ENCODE measurements at regions not wholly inside any gene's neighbourhood (a gene's known extent, or its start where the extent isn't known, plus 50 kb on each side); places are given as distances from the start of the nearest gene placed in this dataset.
"Not testable (repeated sequence)": the region's sequence is repeated elsewhere in the genome, so short reads cannot be mapped to it uniquely, and the experiment has no call there.

DNA sequence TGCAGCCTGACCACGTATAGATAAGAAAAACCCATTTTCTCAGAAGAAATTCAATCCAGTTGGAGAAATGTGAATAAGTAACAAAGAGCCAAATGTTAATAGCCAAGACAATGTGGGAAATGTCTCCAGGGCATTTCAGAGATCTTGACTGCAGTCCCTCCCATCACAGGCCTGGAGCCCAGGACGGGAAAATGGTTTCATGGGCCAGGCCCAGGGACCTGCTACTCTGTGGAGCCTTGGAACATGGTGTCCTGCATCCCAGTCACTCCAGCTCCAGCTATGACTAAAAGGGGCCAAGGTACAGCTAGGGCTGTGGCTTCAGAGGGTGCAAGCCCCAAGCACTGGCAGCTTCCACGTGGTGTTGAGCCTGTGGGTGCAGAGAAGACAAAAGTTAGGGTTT, 490.0 kb downstream of the CYLC2 start:
- Histone ChIP-seq H3K36me3 (no peaks in the 10 kb centered on the region), H3K9me3 (replicated peaks) (no peaks in the 10 kb centered on the region), H3K4me1 (replicated peaks) (no peaks in the 10 kb centered on the region), H3K27me3 (replicated peaks) (no peaks in the 10 kb centered on the region), H3K4me3 (no peak overlapping the region), H3K27ac (no peak overlapping the region)
- no peak for DNase-seq (ENCODE audit: low read depth in 1 of 2, low spot score in 2 of 2)

- Histone ChIP-seq H3K27me3 (replicated peaks) (no peaks in the 10 kb centered on the region), H3K4me1 (replicated peaks) (no peaks in the 10 kb centered on the region), H3K9me3 (replicated peaks) (no peaks in the 10 kb centered on the region), H3K36me3 (no peaks in the 10 kb centered on the region), H3K27ac (no peak overlapping the region), H3K4me3 (no peak overlapping the region)
- DNase-seq (ENCODE audit: low read depth in 1 of 2, low spot score in 2 of 2) = no peak
Measured at GRCh38 chr9:103514767-103515166, 519.6 kb downstream of the CYLC2 start.

GRCh38 chr9:103522409-103522808, 527.3 kb downstream of the CYLC2 start:
- Histone ChIP-seq H3K27ac (no peak overlapping the region), H3K27me3 (replicated peaks) (no peaks in the 10 kb centered on the region), H3K9me3 (replicated peaks) (no peaks in the 10 kb centered on the region; the same call in 1 of the 2 replicates), H3K36me3 (no peaks in the 10 kb centered on the region), H3K4me3 (no peak overlapping the region), H3K4me1 (replicated peaks) (no peaks in the 10 kb centered on the region)
- DNase-seq (ENCODE audit: low read depth in 1 of 2, low spot score in 2 of 2) = no peak

- no peak for DNase-seq (ENCODE audit: low read depth in 1 of 2, low spot score in 2 of 2)
- no peak overlapping the region for H3K4me3 ChIP-seq
- H3K9me3 ChIP-seq (replicated peaks) = no peaks in the 10 kb centered on the region
- no peak overlapping the region for H3K27ac ChIP-seq
- H3K36me3 ChIP-seq = no peaks in the 10 kb centered on the region
- H3K27me3 ChIP-seq (replicated peaks) = no peaks in the 10 kb centered on the region
- H3K4me1 ChIP-seq (replicated peaks) = no peaks in the 10 kb centered on the region
Measured at GRCh38 chr9:103530934-103531333, 535.8 kb downstream of the CYLC2 start.

DNA sequence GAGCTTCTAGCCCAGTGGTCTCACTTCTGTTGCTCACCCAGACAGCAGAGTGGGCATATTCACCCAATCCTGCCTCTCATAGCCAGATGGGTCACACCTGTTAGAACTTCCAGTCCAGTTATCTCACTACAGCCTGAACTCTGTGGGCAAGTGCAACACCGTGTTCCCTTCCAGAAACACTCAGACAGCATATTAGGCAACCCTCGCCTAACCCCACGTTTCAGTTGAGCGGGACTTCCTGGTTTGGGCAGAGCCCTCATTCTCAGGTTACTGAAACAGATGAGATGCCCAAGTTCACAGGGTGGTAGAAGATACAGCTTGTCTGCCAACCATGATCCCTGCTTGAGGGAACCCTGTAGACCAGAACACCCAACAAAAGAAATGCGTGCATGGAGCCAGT, 538.2 kb downstream of the CYLC2 start:
- Histone ChIP-seq H3K9me3 (replicated peaks) (no peaks in the 10 kb centered on the region), H3K27ac (no peak overlapping the region), H3K36me3 (no peaks in the 10 kb centered on the region), H3K4me3 (no peak overlapping the region), H3K27me3 (replicated peaks) (no peaks in the 10 kb centered on the region), H3K4me1 (replicated peaks) (no peaks in the 10 kb centered on the region)
- DNase-seq (ENCODE audit: low read depth in 1 of 2, low spot score in 2 of 2) = no peak

DNA sequence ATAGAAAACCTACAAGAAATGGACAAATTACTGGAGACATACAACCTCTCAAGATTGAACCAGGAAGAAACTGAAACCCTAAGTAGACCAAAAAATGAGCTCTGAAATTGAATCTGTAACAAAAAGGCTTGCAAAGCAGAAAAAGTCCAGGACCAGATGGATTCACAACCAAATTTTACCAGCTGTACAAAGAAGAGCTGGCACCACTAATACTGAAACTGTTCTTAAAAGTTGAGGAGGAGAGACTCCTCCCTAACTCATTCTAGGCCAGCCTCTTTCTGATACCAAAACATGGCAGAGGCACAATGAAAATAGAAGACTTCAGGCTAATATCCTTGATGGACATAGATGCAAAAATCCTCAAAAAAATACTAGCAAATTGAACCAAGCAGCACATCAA, 542.3 kb downstream of the CYLC2 start:
- H3K9me3 ChIP-seq (replicated peaks) = no peaks in the 10 kb centered on the region; the same call in 1 of the 2 replicates
- no peak overlapping the region for H3K4me3 ChIP-seq
- H3K27ac ChIP-seq = no peak overlapping the region
- DNase-seq (ENCODE audit: low read depth in 1 of 2, low spot score in 2 of 2) = no peak
- H3K36me3 ChIP-seq = no peaks in the 10 kb centered on the region
- H3K27me3 ChIP-seq (replicated peaks) = no peaks in the 10 kb centered on the region
- no peaks in the 10 kb centered on the region for H3K4me1 ChIP-seq (replicated peaks)

DNA sequence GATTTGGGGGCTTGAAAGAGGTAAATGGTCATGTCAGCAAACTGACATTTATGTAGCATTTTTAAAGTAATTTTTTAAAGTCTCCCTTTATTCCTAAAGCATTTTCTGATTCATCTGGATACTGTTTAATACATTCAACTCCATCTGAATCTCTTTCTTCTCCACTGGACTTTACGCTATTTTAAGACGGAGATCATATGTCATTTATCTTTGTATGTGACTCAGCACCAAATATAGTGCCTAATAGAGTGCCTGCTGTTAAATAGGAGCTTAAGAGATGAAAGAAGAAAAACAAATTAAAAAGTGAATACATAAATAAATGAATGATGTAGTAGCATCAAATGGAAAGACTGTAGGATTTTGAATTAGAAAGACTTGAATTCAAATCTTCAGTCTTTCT, 548.8 kb upstream of the SMC2 start:
- H3K4me1 ChIP-seq (replicated peaks) = no peaks in the 10 kb centered on the region
- no peaks in the 10 kb centered on the region for H3K36me3 ChIP-seq
- no peak overlapping the region for H3K27ac ChIP-seq
- no peak for DNase-seq (ENCODE audit: low read depth in 1 of 2, low spot score in 2 of 2)
- no peaks in the 10 kb centered on the region for H3K27me3 ChIP-seq (replicated peaks)
- H3K9me3 ChIP-seq (replicated peaks) = no peaks in the 10 kb centered on the region; the same call in 1 of the 2 replicates
- H3K4me3 ChIP-seq = no peak overlapping the region

GRCh38 chr9:103552712-103553111, 541.4 kb upstream of the SMC2 start:
- Histone ChIP-seq H3K36me3 (no peaks in the 10 kb centered on the region), H3K9me3 (replicated peaks) (no peaks in the 10 kb centered on the region), H3K4me3 (no peak overlapping the region), H3K27me3 (replicated peaks) (no peaks in the 10 kb centered on the region), H3K4me1 (replicated peaks) (no peaks in the 10 kb centered on the region), H3K27ac (no peak overlapping the region)
- DNase-seq (ENCODE audit: low read depth in 1 of 2, low spot score in 2 of 2) = no peak

DNA sequence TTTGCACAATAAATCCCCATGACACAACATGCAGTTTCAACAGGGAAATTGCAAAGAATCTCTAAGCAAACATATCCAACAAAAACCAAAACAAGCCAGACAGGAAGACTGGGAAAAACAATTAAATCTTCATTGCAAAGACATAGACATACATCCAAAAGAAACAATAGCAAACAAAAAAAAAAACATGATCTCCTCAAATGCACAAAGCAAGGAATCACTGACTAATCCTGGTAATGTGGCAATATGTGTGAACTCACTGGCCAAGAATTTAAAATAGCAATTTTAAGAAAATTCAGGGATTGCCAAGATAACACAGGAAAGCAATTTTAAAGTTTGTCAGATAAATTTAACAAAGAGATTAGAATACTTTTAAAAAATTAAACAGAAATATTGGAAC, 520.1 kb upstream of the SMC2 start:
- Histone ChIP-seq H3K27ac (no peak overlapping the region), H3K4me3 (no peak overlapping the region), H3K27me3 (replicated peaks) (no peaks in the 10 kb centered on the region), H3K9me3 (replicated peaks) (no peaks in the 10 kb centered on the region), H3K36me3 (no peaks in the 10 kb centered on the region), H3K4me1 (replicated peaks) (no peaks in the 10 kb centered on the region)
- no peak for DNase-seq (ENCODE audit: low read depth in 1 of 2, low spot score in 2 of 2)

- H3K4me3 ChIP-seq = no peak overlapping the region
Measured at GRCh38 chr9:103586721-103587120, 507.4 kb upstream of the SMC2 start.

GRCh38 chr9:103601287-103601686, 492.8 kb upstream of the SMC2 start:
- no peaks in the 10 kb centered on the region for H3K36me3 ChIP-seq
- H3K9me3 ChIP-seq (replicated peaks) = no peaks in the 10 kb centered on the region
- H3K4me3 ChIP-seq = no peak overlapping the region
- H3K27ac ChIP-seq = no peak overlapping the region
- H3K27me3 ChIP-seq (replicated peaks) = no peaks in the 10 kb centered on the region
- H3K4me1 ChIP-seq (replicated peaks) = no peaks in the 10 kb centered on the region
- DNase-seq (ENCODE audit: low read depth in 1 of 2, low spot score in 2 of 2) = no peak

More at GRCh38 chr9:103586721-103587120, 507.4 kb upstream of the SMC2 start:
- H3K27me3 ChIP-seq (replicated peaks) = no peaks in the 10 kb centered on the region
- H3K4me1 ChIP-seq (replicated peaks) = no peaks in the 10 kb centered on the region
- no peak overlapping the region for H3K27ac ChIP-seq
- DNase-seq (ENCODE audit: low read depth in 1 of 2, low spot score in 2 of 2) = no peak
- H3K9me3 ChIP-seq (replicated peaks) = no peaks in the 10 kb centered on the region
- H3K36me3 ChIP-seq = no peaks in the 10 kb centered on the region

DNA sequence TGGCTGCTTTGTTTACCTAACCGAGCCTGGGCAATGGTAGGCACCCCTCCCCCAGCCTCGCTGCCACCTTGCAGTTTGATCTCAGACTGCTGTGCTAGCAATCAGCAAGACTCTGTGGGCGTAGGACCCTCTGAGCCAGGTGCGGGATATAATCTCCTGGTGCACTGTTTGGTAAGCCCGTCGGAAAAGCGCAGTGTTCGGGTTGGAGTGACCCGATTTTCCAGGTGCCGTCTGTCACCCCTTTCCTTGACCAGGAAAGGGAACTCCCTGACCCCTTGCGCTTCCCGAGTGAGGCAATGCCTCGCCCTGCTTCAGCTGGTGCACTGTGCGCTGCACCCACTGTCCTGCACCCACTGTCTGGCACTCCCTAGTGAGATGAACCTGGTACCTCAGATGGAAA, 482.2 kb upstream of the SMC2 start:
- not testable (repeated sequence) for H3K36me3 ChIP-seq; DNase-seq (ENCODE audit: low read depth in 1 of 2, low spot score in 2 of 2); H3K9me3 ChIP-seq (replicated peaks); H3K4me1 ChIP-seq (replicated peaks); H3K27ac ChIP-seq; H3K4me3 ChIP-seq; H3K27me3 ChIP-seq (replicated peaks)

GRCh38 chr9:103615994-103616393, 478.1 kb upstream of the SMC2 start:
- Histone ChIP-seq H3K9me3 (replicated peaks) (no peaks in the 10 kb centered on the region), H3K4me3 (no peak overlapping the region), H3K27ac (no peak overlapping the region), H3K36me3 (no peaks in the 10 kb centered on the region), H3K4me1 (replicated peaks) (no peaks in the 10 kb centered on the region), H3K27me3 (replicated peaks) (no peaks in the 10 kb centered on the region)
- no peak for DNase-seq (ENCODE audit: low read depth in 1 of 2, low spot score in 2 of 2)

DNA sequence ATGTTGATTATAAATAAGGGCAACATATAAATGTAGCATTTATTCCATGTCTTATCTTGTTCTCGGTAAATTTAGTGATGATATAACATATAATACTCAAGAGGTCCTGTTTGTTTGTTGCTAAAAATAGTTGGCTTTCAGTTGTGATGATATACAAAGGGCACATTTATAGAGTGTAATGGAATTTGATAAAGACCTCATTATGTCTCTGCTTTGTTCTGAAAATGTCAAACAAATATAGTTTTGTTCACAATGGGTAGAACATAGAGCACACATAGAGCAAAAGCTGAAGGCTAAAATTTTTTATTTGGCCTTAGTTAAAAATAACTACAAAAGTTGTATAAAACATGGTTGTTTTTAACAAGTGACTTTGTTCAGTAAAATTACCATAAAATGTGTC, 477.1 kb upstream of the SMC2 start:
- H3K4me3 ChIP-seq = no peak overlapping the region
- H3K27ac ChIP-seq = no peak overlapping the region
- no peaks in the 10 kb centered on the region for H3K27me3 ChIP-seq (replicated peaks)
- no peaks in the 10 kb centered on the region for H3K9me3 ChIP-seq (replicated peaks)
- no peak for DNase-seq (ENCODE audit: low read depth in 1 of 2, low spot score in 2 of 2)
- H3K4me1 ChIP-seq (replicated peaks) = no peaks in the 10 kb centered on the region
- no peaks in the 10 kb centered on the region for H3K36me3 ChIP-seq

GRCh38 chr9:103625161-103625804, 468.8 kb upstream of the SMC2 start:
- DNase-seq (ENCODE audit: low read depth in 1 of 2, low spot score in 2 of 2) = no peak

More at GRCh38 chr9:103625161-103625804, 468.8 kb upstream of the SMC2 start:
- no peaks in the 10 kb centered on the region for H3K9me3 ChIP-seq (replicated peaks)
- H3K4me3 ChIP-seq = no peak overlapping the region
- no peaks in the 10 kb centered on the region for H3K27me3 ChIP-seq (replicated peaks)
- H3K4me1 ChIP-seq (replicated peaks) = no peaks in the 10 kb centered on the region
- H3K36me3 ChIP-seq = no peaks in the 10 kb centered on the region
- no peak overlapping the region for H3K27ac ChIP-seq

Data from SJSA1 (cell line).